ENCODE measurements at regions not wholly inside any gene's neighbourhood (a gene's known extent, or its start where the extent isn't known, plus 50 kb on each side); places are given as distances from the start of the nearest gene placed in this dataset.

- H3K4me3 ChIP-seq (ENCODE audit: low read depth, low read length) = no peak overlapping the region
- TF ChIP-seq CTCF (IDR thresholded peaks at IDR 0.05; ENCODE audit: insufficient read depth, low read length, severe bottlenecking) = no peak
- FAIRE-seq (no peak), DNase-seq (ENCODE audit: low read depth) (peak; percentile 55)
- H3K27me3 ChIP-seq (ENCODE audit: control insufficient read depth, insufficient read depth, low read length) = no peaks in the 10 kb centered on the region
- no peaks in the 10 kb centered on the region for H3K36me3 ChIP-seq (ENCODE audit: control insufficient read depth, insufficient read depth, low read length)
Measured at GRCh38 chr15:38071211-38071972, 137.0 kb downstream of the TMCO5A start.

- Histone ChIP-seq H3K36me3 (ENCODE audit: control insufficient read depth, insufficient read depth, low read length) (no peaks in the 10 kb centered on the region), H3K27me3 (ENCODE audit: control insufficient read depth, insufficient read depth, low read length) (no peaks in the 10 kb centered on the region), H3K4me3 (ENCODE audit: low read depth, low read length) (no peak overlapping the region)
- no peak for FAIRE-seq
- no peak for DNase-seq (ENCODE audit: low read depth)
- TF ChIP-seq CTCF (IDR thresholded peaks at IDR 0.05; ENCODE audit: insufficient read depth, low read length, severe bottlenecking) = no peak
Measured at GRCh38 chr15:38072007-38072347, 137.5 kb downstream of the TMCO5A start.

GRCh38 chr15:38072348-38073177 lies 138.1 kb downstream of the TMCO5A start:
- peak; percentile 23 for TF ChIP-seq CTCF (IDR thresholded peaks at IDR 0.05; ENCODE audit: insufficient read depth, low read length, severe bottlenecking)
- peak; percentile 73 for DNase-seq (ENCODE audit: low read depth)
- Histone ChIP-seq H3K36me3 (ENCODE audit: control insufficient read depth, insufficient read depth, low read length) (no peaks in the 10 kb centered on the region), H3K4me3 (ENCODE audit: low read depth, low read length) (peak overlapping the region; percentile 42), H3K27me3 (ENCODE audit: control insufficient read depth, insufficient read depth, low read length) (no peaks in the 10 kb centered on the region)
- no peak for FAIRE-seq

DNA sequence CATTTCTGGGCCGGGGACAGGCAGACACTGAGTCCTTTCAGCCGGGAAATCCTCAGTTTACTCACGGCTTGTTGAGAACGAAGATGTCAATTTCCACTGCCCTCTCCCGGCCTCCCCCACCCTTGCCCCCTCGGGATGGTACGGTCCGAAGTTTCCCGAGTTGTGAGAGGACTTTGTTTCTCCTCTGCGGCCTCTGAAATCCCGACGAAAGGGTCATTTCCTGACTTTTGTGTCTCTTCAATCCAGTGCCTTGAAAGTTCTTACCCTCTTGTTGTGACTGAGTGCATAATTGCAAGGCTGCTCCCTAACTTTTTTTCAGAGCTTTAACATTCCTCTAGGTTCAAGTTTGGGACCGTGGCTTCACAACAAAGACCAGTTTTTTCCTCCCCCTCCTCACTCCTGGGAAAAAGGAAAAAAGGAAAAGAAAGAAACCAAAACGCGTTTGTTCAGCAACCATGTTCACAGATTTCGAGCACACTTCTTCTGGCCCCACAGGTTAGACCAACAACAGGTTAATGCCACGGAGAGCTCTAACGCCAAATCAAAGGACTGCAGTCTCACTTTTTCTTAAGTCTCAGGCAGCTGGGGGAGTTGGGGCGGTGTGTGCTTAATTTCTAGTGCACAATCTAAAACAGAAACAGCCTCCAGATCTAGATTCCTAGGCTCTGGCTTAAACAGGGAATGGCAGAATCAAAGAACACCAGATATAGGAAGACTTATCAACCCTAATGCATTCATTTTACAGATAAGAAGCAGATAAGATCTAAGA lies 138.9 kb downstream of the TMCO5A start:
- no peak for TF ChIP-seq CTCF (IDR thresholded peaks at IDR 0.05; ENCODE audit: insufficient read depth, low read length, severe bottlenecking)
- no peak for FAIRE-seq
- Histone ChIP-seq H3K36me3 (ENCODE audit: control insufficient read depth, insufficient read depth, low read length) (no peaks in the 10 kb centered on the region), H3K27me3 (ENCODE audit: control insufficient read depth, insufficient read depth, low read length) (no peaks in the 10 kb centered on the region), H3K4me3 (ENCODE audit: low read depth, low read length) (peak overlapping the region; percentile 42)
- DNase-seq (ENCODE audit: low read depth) = peak; percentile 18

DNA sequence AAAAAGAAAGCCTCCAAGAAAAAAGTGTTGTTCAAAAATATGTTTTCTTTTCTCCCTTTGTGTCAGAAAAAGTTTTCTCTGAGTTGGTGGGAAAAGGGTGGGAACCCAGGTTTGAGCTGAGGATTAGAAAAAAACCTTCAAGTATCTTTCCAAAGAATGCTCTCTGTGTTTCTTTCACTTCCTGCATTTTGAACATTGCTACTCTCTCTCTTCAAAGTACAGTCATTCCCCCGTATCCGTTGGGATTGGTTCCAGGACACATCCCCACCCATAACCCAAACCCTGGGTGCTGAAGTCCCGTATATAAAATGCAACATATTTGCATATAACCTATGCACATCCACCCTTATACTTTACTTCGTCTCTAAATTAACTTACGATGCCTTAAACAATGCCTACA lies 139.6 kb downstream of the TMCO5A start:
- FAIRE-seq = no peak
- no peak overlapping the region for H3K4me3 ChIP-seq (ENCODE audit: low read depth, low read length)
- DNase-seq (ENCODE audit: low read depth) = peak; percentile 35
- no peaks in the 10 kb centered on the region for H3K36me3 ChIP-seq (ENCODE audit: control insufficient read depth, insufficient read depth, low read length)
- H3K27me3 ChIP-seq (ENCODE audit: control insufficient read depth, insufficient read depth, low read length) = no peaks in the 10 kb centered on the region
- no peak for TF ChIP-seq CTCF (IDR thresholded peaks at IDR 0.05; ENCODE audit: insufficient read depth, low read length, severe bottlenecking)
